ENCODE measurements at regions not wholly inside any gene's neighbourhood (a gene's known extent, or its start where the extent isn't known, plus 50 kb on each side); places are given as distances from the start of the nearest gene placed in this dataset.

GRCh38 chr2:220513573-220514288, 886.3 kb downstream of the SLC4A3 start:
- no peak for DNase-seq

- DNase-seq, result no peak
These were observed 894.1 kb downstream of the SLC4A3 start for GRCh38 chr2:220521551-220521950.

- no peak for DNase-seq
These were observed 900.8 kb downstream of the SLC4A3 start for GRCh38 chr2:220528180-220528675.

GRCh38 chr2:220531216-220531615, 903.8 kb downstream of the SLC4A3 start:
- no peak for DNase-seq

GRCh38 chr2:220533485-220533884, 906.1 kb downstream of the SLC4A3 start:
- peak; percentile 90 for DNase-seq

- DNase-seq, result no peak
These were observed 912.1 kb downstream of the SLC4A3 start for GRCh38 chr2:220539481-220539880.

GRCh38 chr2:220544049-220544448, 916.6 kb downstream of the SLC4A3 start:
- DNase-seq, result no peak

GRCh38 chr2:220550995-220551700, 923.7 kb downstream of the SLC4A3 start:
- DNase-seq, result no peak

GRCh38 chr2:220552790-220553535, 925.5 kb downstream of the SLC4A3 start:
- DNase-seq, result no peak

GRCh38 chr2:220555961-220556630, 928.7 kb downstream of the SLC4A3 start:
- DNase-seq, result no peak

- DNase-seq, result no peak
These were observed 929.2 kb downstream of the SLC4A3 start for GRCh38 chr2:220556658-220557057.

GRCh38 chr2:220560192-220560591, 932.8 kb downstream of the SLC4A3 start:
- DNase-seq, result no peak

GRCh38 chr2:220562375-220563140, 935.1 kb downstream of the SLC4A3 start:
- no peak for DNase-seq

- no peak for DNase-seq
These were observed 940.9 kb downstream of the SLC4A3 start for GRCh38 chr2:220568296-220568695.

- no peak for DNase-seq
These were observed 941.9 kb downstream of the SLC4A3 start for GRCh38 chr2:220569112-220569897.

GRCh38 chr2:220572385-220572784, 945.0 kb downstream of the SLC4A3 start:
- no peak for DNase-seq

- DNase-seq, result no peak
These were observed 946.6 kb downstream of the SLC4A3 start for GRCh38 chr2:220574038-220574437.

GRCh38 chr2:220575963-220576362, 948.5 kb downstream of the SLC4A3 start:
- no peak for DNase-seq

- DNase-seq, result no peak
These were observed 952.0 kb downstream of the SLC4A3 start for GRCh38 chr2:220579452-220579851.

- no peak for DNase-seq
These were observed 952.7 kb downstream of the SLC4A3 start for GRCh38 chr2:220580113-220580512.

- DNase-seq, result no peak
These were observed 956.3 kb downstream of the SLC4A3 start for GRCh38 chr2:220583725-220584124.
